ENCODE measurements at regions not wholly inside any gene's neighbourhood (a gene's known extent, or its start where the extent isn't known, plus 50 kb on each side); places are given as distances from the start of the nearest gene placed in this dataset.

DNA sequence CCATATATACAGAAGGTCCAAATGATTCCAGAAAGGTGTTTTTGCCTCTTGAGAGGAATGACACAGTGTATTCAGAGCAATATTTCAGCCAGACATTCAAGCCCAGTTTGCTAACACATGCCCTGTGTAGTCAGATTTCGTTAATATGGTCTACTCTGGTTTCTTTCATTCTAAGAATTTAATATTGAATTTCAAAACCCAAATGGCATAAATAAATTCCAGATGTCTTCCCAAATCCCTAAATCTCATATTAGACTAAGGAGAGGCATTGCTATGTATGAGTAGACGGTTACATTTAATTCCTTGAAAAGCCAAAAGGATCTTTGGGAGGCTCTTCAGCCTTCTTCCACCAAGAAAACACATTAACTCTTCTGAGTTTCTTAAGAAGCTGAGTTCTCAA, 66.3 kb upstream of the C1QTNF7 start:
- TF ChIP-seq, protein P1, sequence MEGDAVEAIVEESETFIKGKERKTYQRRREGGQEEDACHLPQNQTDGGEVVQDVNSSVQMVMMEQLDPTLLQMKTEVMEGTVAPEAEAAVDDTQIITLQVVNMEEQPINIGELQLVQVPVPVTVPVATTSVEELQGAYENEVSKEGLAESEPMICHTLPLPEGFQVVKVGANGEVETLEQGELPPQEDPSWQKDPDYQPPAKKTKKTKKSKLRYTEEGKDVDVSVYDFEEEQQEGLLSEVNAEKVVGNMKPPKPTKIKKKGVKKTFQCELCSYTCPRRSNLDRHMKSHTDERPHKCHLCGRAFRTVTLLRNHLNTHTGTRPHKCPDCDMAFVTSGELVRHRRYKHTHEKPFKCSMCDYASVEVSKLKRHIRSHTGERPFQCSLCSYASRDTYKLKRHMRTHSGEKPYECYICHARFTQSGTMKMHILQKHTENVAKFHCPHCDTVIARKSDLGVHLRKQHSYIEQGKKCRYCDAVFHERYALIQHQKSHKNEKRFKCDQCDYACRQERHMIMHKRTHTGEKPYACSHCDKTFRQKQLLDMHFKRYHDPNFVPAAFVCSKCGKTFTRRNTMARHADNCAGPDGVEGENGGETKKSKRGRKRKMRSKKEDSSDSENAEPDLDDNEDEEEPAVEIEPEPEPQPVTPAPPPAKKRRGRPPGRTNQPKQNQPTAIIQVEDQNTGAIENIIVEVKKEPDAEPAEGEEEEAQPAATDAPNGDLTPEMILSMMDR (IDR thresholded peaks at IDR 0.05), result no peak

DNA sequence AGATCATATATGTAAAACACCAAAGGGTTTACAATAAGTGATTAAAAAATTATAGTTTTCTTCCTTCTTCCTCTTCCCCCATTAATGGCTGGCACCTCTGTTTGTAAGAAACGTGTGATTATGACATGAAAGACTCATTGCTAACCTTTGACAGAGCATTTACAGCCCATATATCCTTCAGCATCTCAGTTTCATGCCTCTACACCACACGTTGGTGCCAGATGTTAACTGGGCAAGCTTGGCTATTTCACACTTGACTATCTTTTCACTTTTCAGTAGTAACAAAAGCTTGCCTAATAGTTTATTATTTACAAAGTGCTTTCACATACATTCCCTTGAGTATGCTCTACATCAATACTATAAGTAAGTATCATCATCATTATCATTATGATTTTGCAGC, 65.3 kb upstream of the C1QTNF7 start:
- TF ChIP-seq, protein P1 (IDR thresholded peaks at IDR 0.05), result no peak

DNA sequence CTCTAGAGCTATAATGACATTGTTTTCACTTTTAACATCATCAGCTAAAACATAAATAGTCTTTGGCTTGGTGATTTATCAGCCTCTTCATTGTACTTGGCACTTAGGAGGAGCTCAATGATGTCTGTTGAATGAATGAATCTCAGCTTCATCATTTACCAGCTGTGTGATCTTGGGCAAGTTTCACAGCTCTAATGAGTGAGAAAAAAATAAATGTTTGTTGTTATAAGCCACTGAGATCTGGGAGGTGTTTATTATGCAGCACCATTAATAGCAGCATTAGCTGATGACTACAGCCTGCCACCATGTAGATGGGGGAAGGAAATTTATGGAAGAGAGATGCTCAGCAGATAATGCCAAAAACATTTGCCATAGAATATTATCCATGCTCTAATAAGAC, 63.6 kb upstream of the C1QTNF7 start:
- TF ChIP-seq, protein P1 (IDR thresholded peaks at IDR 0.05), result no peak

DNA sequence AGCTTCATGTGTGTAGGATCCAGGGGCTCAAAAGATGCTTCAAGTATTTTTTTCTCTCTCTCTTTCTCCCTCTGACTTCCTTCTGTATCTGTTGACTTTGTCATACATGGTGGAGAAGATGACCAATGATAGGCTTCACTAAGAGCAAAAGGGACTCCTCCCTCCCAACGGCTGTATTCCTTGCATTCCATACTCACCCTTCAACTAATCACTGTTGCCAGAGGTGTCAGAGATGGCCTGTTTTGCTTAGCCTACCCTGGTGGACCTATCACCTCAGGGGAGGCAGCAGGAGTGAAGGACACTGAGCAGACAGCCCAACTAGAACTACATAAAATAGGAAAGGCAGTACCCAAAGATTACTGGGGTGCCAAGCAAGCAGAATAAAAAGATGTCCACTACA, 62.2 kb upstream of the C1QTNF7 start:
- TF ChIP-seq, protein P1 (IDR thresholded peaks at IDR 0.05), result no peak

DNA sequence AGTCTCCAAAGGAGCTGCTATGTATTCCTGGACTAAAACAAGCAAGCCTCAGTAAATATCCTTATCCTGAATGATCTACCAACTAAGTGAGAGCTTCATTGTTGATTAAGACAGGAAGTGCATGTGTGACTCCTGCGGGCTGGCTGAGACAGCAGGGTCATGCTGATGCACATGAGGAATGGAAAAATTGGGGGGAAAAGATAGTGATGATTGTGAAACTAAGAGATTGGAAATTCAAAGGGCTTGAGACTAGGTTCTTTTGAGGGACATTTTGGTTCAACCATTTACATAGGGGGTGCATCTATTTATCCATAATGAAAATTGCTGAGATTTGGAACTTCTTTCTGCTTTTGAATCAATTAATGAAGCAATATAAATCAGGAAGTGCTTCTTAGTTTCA, 61.1 kb upstream of the C1QTNF7 start:
- TF ChIP-seq, protein P1 (IDR thresholded peaks at IDR 0.05), result no peak

DNA sequence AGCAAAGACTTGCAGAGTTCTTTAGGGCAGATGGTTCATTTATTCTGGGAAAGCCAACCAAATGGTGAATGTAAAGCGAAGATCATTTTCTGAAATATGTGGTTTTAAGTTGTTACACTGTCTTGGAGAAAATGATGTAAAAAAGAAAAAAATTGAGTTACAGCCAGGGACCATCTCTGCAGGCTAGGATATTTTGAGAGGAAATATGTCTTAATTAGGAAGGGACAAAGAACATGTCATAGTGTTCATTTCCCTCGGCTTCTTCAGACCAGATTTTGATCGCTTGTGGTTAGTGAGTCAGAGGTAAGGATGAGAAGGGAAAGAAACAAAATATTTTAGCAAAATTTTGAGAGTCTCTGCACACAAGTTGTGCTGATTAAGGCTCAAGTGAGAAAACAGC, 59.0 kb upstream of the C1QTNF7 start:
- TF ChIP-seq, protein P1 (IDR thresholded peaks at IDR 0.05), result no peak

DNA sequence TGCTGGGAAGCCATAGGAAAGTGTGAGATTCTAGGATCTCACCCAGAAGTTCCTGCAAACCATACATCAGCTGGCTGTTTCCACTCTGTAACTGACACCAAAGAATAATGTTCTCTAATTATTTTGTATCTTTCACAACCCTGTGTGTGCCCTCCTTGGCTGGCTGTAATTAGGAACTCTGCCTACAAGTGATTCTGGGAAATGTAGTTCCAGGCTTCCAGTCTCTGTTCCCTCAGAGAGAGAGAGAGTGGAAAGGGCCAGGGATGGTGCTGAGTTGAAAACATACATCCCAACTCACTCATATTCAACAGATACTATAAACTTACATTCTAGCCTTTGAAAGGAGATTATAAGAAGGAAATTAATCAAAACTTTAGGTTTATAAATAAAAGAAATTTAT, 57.5 kb upstream of the C1QTNF7 start:
- TF ChIP-seq, protein P1 (IDR thresholded peaks at IDR 0.05), result no peak

DNA sequence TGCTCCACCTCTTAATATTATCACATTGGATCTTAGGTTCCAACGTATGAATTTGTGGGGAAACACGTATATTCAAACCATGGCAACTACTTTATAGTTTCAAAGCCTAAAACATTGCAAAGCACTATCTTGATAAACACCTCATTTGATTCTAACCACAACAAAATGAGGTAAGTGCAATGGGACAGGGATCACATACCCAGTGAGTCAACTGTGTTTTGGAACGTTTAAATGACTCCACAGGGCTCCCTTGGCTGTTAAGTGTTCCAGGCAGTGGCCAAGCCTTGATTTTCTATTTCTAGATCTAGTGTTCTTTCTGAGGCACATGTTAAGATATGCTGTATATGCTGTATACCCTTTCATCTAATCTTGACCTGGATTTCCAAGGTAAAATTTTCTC, 54.5 kb upstream of the C1QTNF7 start:
- TF ChIP-seq, protein P1 (IDR thresholded peaks at IDR 0.05), result no peak

Measured in LNCAP (cell line).